K562 (cell line): ENCODE measurements at regions not wholly inside any gene's neighbourhood (a gene's known extent, or its start where the extent isn't known, plus 50 kb on each side); places are given as distances from the start of the nearest gene placed in this dataset.

Source experiments
- ATAC-seq: fragments of 200-7000 bp; cut with Tn5 transposase; 3 replicates; pipeline ENCODE4 v1.9.1; 2020; ENCODE audit warnings: moderate library complexity
- BruUV-seq: library from RNA; stranded (reverse); fragments of 400-500 nt; replicated peaks from 2 replicates; lab custom pipeline; 2021; lab: Mats Ljungman, UMichigan
- CTCF ChIA-PET: fragments of 300-600 bp; formaldehyde crosslinking; extraction: SDS; loops from one replicate; lab custom pipeline; 2021; ENCODE audit warnings: low intra/inter-chr PET ratio; lab: Yijun Ruan, JAX
- POLR2A ChIA-PET: fragments of 300-600, 350-650 bp; sonication (Branson Sonifier 250); formaldehyde crosslinking; extraction: SDS; loops from one replicate; lab custom pipeline; 2021; ENCODE audit warnings: antibody characterized with exemption, inconsistent platforms; lab: Yijun Ruan, JAX
- DNase-seq, 4 experiments: peaks; one replicate each; pipeline versions ENCODE4 v3.0.0 to v3.0.0-alpha.2; 2011 to 2018; ENCODE audit warnings: low spot score in 3 of 4, mixed read lengths in 3 of 4; ENCODE audit errors: extremely low read depth in 1 of 4
- FAIRE-seq: peaks from 2 replicates; lab custom pipeline; 2011; peaks lifted over from hg19 to GRCh38; lab: Jason Lieb, UNC
- H2AFZ ChIP-seq: 2 replicates; pipeline ENCODE4 v1.6.0; 2011; ENCODE audit warnings: low read depth, low read length, control low read depth, inconsistent platforms
- H3K27ac ChIP-seq: fragments of 200-600 bp; 3 replicates; pipeline ENCODE4 v1.8.0; 2011; ENCODE audit warnings: low read depth, mild to moderate bottlenecking, control low read depth, inconsistent platforms, low read length, moderate library complexity, mixed read lengths; ENCODE audit errors: extremely low read depth
- H3K27me3 ChIP-seq, 2 experiments: fragments of 300-600 bp in 1 of 2; 2 replicates in 1 of 2; 3 replicates in 1 of 2; pipeline versions ENCODE4 v1.6.0 to v1.8.0; 2011; ENCODE audit warnings: inconsistent platforms in 2 of 2, low read length in 2 of 2, mild to moderate bottlenecking in 1 of 2, mixed read lengths in 1 of 2, moderate library complexity in 1 of 2; ENCODE audit not compliant: control insufficient read depth in 2 of 2, insufficient read depth in 2 of 2
- H3K36me3 ChIP-seq: fragments of 300-600 bp; 3 replicates; pipeline ENCODE4 v1.8.0; 2011; ENCODE audit warnings: mild to moderate bottlenecking, low read length, inconsistent platforms; ENCODE audit not compliant: control insufficient read depth, insufficient read depth
- H3K4me1 ChIP-seq, 2 experiments: fragments of 200-600 bp in 1 of 2; replicated peaks in 1 of 2; 2 replicates in 1 of 2; 3 replicates in 1 of 2; pipeline versions ENCODE4 v1.5.1 to v1.8.0; 2011; ENCODE audit warnings: inconsistent platforms in 2 of 2, low read length in 2 of 2, mild to moderate bottlenecking in 1 of 2, mixed read lengths in 1 of 2, moderate library complexity in 1 of 2; ENCODE audit not compliant: control insufficient read depth in 2 of 2, insufficient read depth in 2 of 2
- H3K4me2 ChIP-seq: 2 replicates; pipeline ENCODE4 v1.6.1; 2011; ENCODE audit warnings: low read length, control low read depth, inconsistent platforms, mixed read lengths; ENCODE audit not compliant: insufficient read depth
- H3K4me3 ChIP-seq: fragments of 200-600 bp; sonication (generic), shearing (Covaris generic); 2 replicates; pipeline ENCODE4 v1.5.1; 2016; ENCODE audit warnings: control low read depth, inconsistent platforms
- H3K79me2 ChIP-seq: fragments of 200-600 bp; 3 replicates; pipeline ENCODE4 v1.8.0; 2011; ENCODE audit warnings: low read length, inconsistent platforms; ENCODE audit not compliant: control insufficient read depth, insufficient read depth
- H3K9ac ChIP-seq, 2 experiments: 2 replicates each; pipeline versions ENCODE4 v1.6.0 to v1.6.1; 2011; ENCODE audit warnings: low read depth in 2 of 2, low read length in 2 of 2, control low read depth in 1 of 2, inconsistent platforms in 1 of 2, mild to moderate bottlenecking in 1 of 2, mixed read lengths in 1 of 2; ENCODE audit not compliant: insufficient read depth in 1 of 2
- H3K9me1 ChIP-seq: one replicate; pipeline ENCODE4 v1.6.0; 2011; ENCODE audit warnings: inconsistent platforms, mild to moderate bottlenecking, low read length, moderate library complexity; ENCODE audit not compliant: control insufficient read depth, insufficient read depth
- H3K9me3 ChIP-seq: replicated peaks from 2 replicates; pipeline ENCODE4 v1.5.1; 2011; ENCODE audit warnings: low read depth, low read length, inconsistent platforms; ENCODE audit not compliant: control insufficient read depth, insufficient read depth
- H4K20me1 ChIP-seq: replicated peaks from 2 replicates; pipeline ENCODE4 v1.6.1; 2011; ENCODE audit warnings: low read length, inconsistent platforms, mixed read lengths; ENCODE audit not compliant: control insufficient read depth, insufficient read depth
- CBFB ChIP-seq: sonication (generic); formaldehyde crosslinking; IDR thresholded peaks from 2 replicates; pipeline ENCODE4 v1.4.0; 2020; ENCODE audit warnings: mild to moderate bottlenecking, missing genetic modification reagents
- CEBPB ChIP-seq: fragments of 450-650 bp; IDR thresholded peaks from 2 replicates; pipeline ENCODE4 v1.6.1; 2016; ENCODE audit warnings: missing genetic modification characterization, missing compliant biosample characterization
- NR1H2 ChIP-seq: sonication (generic); formaldehyde crosslinking; IDR thresholded peaks from 2 replicates; pipeline ENCODE4 v1.4.0; 2020; ENCODE audit warnings: mild to moderate bottlenecking, missing genetic modification reagents
- POLR2AphosphoS5 ChIP-seq: IDR thresholded peaks from 2 replicates; pipeline ENCODE4 v1.6.1; 2011; ENCODE audit warnings: mild to moderate bottlenecking, low read depth, low read length, moderate library complexity; ENCODE audit not compliant: control insufficient read depth, insufficient read depth
- PPARD ChIP-seq: fragments of 250-450 bp; sonication (Bioruptor Pico); IDR thresholded peaks from 2 replicates; pipeline ENCODE4 v1.8.0; 2022; ENCODE audit warnings: inconsistent platforms, mild to moderate bottlenecking, moderate library complexity
- ZNF263 ChIP-seq: sonication (generic); formaldehyde crosslinking; IDR thresholded peaks from 2 replicates; pipeline ENCODE4 v1.8.0; 2022; ENCODE audit warnings: mild to moderate bottlenecking, missing genetic modification reagents, borderline replicate concordance
- WGBS: fragments of 100-300 bp; shearing (Covaris generic); methylation state at CpG from one replicate; pipeline ENCODE4 v1.1.6; 2016; ENCODE audit warnings: low coverage, mixed read lengths; ENCODE audit not compliant: insufficient coverage; ENCODE audit errors: missing lambda C conversion rate; 5-methylcytosine and 5-hydroxymethylcytosine counted together
- in situ Hi-C: fragments of 300-500 bp; cut with MboI; formaldehyde crosslinking; loops from 4 replicates; pipeline ENCODE4 v1.15.0; 2018; ENCODE audit warnings: inconsistent platforms, mixed read lengths
- intact Hi-C: fragments of 100-400 bp; cut with micrococcal nuclease; formaldehyde crosslinking; loops from 2 replicates; pipeline ENCODE4 v1.14.2; 2022

- FAIRE-seq (no peak), ATAC-seq (no peak), DNase-seq (no peak)
- intact Hi-C loops (no loop called here), in situ Hi-C loops (no loop called here)
- Histone ChIP-seq H3K9me3 (no peaks in the 10 kb centered on the region), H3K79me2 (no peaks in the 10 kb centered on the region), H4K20me1 (no peaks in the 10 kb centered on the region), H3K4me2 (no peak overlapping the region), H3K4me1 (no peaks in the 10 kb centered on the region), H3K9ac (no peak overlapping the region), H3K9me1 (no peaks in the 10 kb centered on the region), H2AFZ (no peak overlapping the region), H3K4me3 (no peak overlapping the region), H3K27me3 (peaks cover 0 to 14% of the 10 kb centered on the region in 2 experiments; a peak in 3 of 5 replicates), H3K27ac (no peak overlapping the region), H3K36me3 (no peaks in the 10 kb centered on the region)
- no peak for TF ChIP-seq PPARD (CRISPR knock-in tag)
- TF ChIP-seq ZNF263: no peak
- no peak for TF ChIP-seq POLR2AphosphoS5
- TF ChIP-seq CEBPB (tag): no peak
- TF ChIP-seq CBFB: no peak
- TF ChIP-seq NR1H2 (CRISPR knock-in tag): no peak
- 0% methylated on average over 4 of the region's 4 CpGs for WGBS
- no TSS peak for BruUV-seq
- CTCF ChIA-PET: no interaction called here
- POLR2A ChIA-PET: interaction anchor here (1.0 to 1.3 kb wide), 2 partner anchors 10 to 11 kb away, joined by 3 read pairs; no protein-coding TSS in a partner anchor
Observed at GRCh38 chr6:8213995-8214394, 111.6 kb upstream of the EEF1E1 start.
